HG03175 (cell line): ENCODE measurements at regions not wholly inside any gene's neighbourhood (a gene's known extent, or its start where the extent isn't known, plus 50 kb on each side); places are given as distances from the start of the nearest gene placed in this dataset.
A peak's percentile ranks its signal among the peaks of the same experiment; 100 is the strongest.
"Not testable (repeated sequence)": the region's sequence is repeated elsewhere in the genome, so short reads cannot be mapped to it uniquely, and the experiment has no call there.

Experiments
- ATAC-seq: cut with Tn5 transposase; IDR thresholded peaks from one replicate; pipeline ENCODE4 v1.9.1; 2021; ENCODE audit warnings: mild to moderate bottlenecking, moderate library complexity; ENCODE audit not compliant: unreplicated experiment

DNA sequence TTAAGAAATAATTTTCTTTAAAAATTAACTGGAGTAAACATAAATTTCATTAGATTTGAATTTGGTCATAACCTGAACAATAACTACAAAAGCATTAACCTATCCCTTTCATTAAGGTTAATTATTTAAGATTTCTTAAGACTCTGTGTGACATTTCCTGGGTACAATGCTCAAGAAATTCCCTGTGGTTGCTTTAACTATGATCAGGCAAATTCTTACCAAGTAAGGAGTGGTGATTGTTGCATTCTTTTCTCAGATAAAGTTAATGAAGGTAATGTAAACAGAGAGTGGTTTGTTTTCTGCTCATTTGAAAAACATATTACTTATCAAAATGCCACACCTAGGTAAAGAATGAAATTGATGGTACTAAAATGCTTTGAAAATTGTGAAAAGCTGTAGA, 114.8 kb upstream of the MIR17HG start:
- ATAC-seq = no peak

DNA sequence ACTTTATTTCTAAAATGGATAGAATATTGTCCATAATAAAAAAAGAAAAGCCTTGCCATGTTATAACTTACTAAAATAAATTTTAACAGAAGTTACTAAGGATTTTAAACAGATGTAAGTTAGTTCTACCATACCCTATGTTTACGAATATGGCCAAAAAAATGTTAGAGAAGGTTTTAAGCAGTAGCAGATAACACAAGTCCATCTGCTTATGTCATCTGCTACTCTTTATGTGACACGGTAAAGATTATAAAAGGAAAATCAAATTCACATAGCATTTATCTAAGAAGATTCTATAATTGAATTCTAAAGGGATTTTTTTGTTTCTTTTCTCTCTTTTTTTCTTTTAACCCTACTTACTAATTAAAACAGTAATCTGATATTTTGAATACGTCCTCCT, 114.2 kb upstream of the MIR17HG start:
- no peak for ATAC-seq

DNA sequence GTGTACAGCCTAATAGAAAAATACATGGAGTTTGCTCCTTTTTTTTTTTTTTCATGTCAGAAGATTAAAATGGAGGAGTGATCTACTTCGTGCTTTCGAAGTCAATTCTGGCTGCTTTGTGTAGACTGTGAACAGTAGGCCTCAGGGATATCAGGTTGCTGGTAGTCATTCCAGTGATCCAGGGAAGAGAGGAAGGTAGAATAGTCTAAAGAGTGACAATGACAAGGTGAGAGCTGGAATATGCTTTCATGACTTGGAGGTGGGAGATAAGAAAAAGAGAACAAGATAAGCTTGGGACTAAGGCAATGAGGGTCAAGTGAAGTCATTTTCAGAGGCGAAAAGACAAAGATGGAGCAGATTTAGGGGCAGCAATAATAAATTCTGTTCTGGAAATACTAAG, 111.3 kb upstream of the MIR17HG start:
- no peak for ATAC-seq

DNA sequence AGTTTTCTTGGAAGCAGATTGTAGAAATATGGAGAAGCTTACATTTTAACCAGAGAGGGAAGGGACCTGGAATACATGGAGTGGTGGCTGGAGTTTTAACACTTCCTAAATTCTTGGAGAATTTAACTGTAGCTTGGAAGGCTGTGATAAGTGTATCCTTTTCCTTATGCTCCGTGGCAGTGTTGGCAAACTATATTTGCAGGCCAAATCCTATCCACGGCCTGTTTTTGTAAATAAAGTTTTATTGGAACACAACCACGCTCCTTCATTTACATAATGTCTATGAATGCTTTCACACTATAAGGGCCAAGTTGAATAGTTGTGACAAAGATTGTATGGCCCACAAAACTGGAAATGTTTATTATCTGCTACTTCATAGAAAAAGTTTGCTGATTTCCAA, 110.6 kb upstream of the MIR17HG start:
- ATAC-seq = no peak

DNA sequence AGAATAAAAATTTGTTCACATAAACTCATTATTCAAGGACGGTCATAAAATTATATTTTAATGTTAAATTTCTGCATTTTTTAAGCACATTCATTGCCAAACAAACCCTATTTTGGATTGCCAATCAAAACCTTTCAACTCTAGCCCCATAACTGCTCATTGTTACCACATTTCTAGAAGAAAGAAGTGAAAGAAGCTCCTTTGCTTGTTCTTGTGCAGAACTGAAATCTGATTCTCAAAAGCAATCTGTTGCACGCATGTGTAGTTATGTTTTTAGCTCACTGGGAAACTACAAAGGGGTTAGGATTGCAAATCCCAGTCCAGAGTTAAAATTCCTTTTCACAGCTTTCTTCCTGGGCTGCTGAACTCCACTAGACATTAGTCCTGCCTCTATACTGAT, 109.5 kb upstream of the MIR17HG start:
- no peak for ATAC-seq

DNA sequence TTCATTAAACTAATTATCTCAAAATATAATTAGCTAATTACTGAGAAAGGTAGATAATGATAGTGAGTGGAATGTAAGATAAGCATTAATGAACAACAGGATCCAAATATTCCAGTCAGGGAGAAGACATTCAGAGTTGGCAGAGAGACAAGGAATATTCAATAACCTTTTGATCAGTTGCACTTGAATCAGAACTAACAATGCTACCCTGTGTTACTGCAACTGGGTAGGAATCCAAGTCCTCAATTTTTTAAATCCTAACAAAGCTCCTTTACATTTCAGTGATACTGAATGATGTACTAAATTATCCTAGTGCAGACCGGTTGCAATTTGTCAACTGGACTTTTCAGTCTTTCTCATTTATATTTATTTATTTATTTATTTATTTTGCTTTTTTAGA, 107.1 kb upstream of the MIR17HG start:
- ATAC-seq = no peak

DNA sequence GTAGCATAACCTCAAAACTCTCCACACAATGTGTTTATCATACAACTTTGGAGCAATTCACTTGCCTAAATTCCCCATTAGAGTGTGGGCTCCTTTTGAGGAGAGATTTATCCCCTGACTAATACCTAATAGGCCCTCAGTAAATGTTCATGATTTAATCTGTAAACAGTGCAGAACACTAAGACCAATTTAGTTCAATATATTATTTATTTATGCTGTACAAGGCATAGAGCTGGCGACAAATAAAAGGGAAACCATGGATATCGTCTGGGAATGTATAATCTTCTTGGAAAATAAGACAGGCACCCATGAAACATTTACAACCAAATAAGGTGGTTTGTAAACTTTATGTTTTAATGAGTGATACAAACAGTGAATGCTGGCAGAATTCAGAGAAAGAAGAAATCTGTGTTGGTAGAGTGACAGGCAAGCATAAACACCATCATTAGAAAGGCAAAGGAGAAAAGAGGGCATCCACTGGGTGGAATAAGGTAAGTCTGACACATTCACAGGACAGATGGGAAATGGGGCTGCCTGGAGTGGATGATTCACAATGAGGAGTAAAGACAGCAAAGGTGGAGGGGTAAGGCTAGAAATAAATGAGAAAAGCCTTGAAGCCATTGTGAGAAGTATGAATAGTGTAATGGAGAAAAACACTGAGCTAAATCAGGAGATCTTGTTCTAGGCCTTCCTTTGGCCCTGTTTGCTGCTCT, 106.1 kb upstream of the MIR17HG start:
- ATAC-seq = no peak

DNA sequence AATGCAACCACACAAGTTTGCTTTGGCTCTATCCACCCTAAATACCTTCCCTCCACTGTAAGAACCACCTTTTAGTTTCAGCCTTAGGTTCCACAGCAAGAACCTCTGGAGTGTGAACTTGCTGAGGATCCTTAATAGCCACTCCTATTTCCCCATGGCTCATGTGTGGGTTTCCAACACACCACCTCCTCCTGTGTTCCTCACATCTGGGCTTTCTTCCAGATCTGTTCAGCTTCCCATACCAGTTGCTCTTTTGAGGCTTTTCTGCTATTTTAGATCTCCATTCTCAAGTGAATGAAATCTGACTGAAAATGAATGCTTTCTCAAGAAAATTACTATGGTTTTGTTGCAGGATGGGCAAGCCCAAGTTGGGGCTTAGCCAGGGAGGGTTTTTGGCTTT, 104.8 kb upstream of the MIR17HG start:
- no peak for ATAC-seq

DNA sequence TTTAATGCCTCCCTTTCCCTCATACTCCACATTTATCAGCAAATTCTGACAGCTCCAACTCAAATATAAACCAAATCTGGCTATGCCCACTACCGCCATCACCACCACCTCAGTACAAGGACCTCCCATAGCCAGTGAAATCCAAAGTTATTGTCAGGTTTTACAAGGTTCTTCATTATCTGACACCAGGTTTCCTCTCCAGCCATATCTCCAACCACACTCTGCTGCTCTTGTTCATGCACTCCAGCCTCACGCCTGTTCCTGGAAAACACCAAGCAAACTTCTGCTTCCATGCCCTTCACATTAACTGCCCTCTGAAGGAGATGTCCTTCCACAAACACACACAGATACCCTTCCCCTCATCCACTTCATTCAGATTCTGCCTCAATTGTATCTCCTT, 102.2 kb upstream of the MIR17HG start:
- ATAC-seq = no peak

DNA sequence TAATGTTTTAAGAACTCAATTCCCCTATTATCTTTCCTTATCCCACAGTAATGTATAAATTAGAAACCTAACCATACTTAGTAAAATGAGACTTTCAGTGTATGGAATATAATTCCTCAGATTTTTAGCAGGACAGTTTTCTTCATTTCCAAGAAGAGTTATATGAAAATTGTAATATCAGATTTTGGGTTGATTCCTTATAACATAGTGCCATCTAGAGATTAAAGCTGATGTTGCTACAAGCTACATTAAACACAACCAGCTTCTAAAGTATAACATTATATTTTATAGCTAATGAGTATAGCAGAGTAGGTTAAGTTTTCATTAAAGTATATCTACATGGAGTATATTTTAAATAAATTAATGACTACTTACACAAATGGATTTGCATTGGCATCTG, 99.7 kb upstream of the MIR17HG start:
- ATAC-seq = no peak

DNA sequence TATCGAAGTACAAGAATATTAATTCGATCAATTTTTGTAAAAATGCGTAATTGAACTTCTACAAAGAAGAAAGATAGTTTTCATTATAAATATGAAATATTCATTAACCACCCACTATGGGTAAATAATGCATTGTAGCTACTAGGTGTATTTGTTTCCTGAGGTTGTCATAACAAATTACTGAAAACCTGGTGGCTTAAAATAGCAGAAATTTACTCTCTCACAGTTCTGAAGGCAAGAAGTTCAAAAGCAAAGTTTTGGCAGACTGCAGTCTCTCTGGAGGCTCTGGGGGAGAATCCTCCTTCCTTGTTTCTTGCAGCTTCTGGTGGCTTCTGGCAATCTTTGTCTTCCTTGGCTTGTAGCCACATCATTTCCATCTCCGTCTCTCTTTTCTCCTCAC, 99.2 kb upstream of the MIR17HG start:
- ATAC-seq = no peak

DNA sequence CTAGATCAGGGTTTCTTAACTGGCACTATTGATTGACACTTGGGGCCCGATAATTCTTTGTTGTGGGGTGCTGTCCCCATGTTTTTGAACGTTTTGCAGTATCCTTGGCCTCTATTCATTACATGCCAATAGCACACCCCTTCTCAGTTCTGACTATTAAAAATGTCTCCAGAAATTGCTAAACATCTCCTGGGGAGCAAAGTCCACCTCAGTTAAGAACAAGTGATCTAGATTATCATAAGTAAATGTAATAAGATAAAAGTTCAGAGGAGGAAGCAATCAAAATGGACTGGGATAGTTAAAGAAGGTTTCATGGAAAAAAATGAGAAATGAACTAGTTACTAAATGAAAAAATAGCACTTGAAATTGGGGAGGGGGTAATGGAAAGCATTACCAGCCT, 98.1 kb upstream of the MIR17HG start:
- ATAC-seq = no peak

DNA sequence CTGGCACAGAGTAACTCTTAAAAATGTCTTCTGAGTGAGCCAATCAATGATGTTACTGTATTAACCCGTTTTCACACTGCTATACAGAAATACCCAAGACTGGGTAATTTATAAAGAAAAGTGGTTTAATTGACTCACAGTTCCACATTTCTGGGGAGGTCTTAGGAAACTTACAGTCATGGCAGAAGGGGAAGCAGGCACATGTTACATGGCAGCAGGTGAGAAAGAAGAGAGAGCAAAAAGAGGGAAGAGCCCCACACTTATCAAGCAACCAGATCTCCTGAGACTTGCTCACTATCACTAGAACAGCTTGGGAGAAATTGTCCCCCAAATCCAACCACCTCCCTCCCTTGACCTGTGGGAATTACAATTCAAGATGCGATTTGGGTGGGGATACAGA, 97.6 kb upstream of the MIR17HG start:
- ATAC-seq = no peak

DNA sequence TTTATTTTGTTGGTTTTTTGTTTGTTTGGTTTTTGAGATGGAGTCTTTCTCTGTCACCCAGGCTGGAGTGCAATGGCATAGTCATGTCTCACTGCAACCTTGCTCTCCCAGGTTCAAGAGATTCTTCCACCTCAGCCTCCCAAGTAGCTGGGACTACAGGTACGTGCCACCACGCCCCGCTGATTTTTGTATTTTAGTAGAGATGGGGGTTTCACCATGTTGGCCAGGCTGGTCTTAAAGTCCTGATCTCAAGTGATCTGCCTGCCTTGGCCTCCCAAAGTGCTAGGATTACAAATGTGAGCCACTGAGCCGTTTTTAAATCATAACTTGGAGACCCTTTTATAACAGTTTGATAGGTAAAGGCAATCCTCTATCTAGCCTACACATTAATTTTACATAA, 95.9 kb upstream of the MIR17HG start:
- ATAC-seq = not testable (repeated sequence)

DNA sequence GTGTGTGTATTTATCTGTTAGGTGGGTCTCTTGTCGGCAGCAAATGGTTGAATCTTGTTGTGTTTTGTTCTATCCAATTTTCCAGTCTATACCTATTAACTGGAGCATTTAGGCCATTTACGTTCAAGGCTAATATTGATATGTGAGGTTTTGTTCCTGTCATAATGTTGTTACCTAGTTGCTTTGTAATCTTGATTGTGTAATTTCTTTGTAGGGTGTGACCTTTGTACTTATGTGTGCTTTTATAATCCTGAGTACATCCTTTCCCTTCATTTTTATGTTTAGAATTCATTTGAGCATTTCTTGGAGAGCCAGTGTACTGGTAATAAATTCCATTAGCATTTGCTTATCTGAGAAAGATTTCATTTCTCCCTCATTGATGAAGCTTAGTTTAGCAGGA, 83.0 kb upstream of the MIR17HG start:
- ATAC-seq = no peak

DNA sequence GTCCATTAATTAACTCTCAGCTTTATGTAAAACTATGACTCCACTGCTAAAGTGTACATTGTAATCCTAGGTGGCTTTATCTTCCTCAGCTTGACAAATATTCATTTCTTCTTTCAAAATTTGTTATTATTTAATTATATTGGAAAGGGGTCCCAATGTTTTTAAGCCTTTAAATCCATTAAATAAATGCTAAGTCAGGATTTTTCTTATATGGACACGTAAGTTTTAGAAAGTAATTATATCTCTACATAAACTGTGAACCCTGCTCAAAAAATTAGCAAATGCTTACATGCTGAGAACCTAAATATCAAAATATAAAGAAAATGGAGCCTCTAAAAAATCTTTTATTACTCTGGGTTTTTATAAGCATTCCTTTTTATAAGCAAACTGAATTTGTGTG, 78.2 kb upstream of the MIR17HG start:
- no peak for ATAC-seq

DNA sequence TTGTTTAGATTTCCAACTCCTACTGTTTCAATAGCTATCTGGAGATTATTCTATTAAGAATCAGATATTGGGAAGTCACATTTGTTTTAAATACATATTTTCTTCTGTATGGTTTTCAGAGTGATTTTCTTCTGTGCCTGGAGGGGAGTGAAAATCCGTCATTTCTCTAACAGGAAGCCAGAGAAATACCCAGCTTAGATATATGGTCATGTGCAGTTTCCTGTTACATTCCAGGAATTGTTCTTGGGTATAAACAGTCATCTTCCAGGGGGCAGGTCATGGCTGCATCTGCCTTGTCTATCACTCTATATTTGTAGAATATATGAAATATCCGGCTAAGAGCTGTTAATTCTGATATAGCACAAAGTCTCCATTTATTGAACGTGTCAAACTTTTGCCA, 77.5 kb upstream of the MIR17HG start:
- ATAC-seq = no peak

DNA sequence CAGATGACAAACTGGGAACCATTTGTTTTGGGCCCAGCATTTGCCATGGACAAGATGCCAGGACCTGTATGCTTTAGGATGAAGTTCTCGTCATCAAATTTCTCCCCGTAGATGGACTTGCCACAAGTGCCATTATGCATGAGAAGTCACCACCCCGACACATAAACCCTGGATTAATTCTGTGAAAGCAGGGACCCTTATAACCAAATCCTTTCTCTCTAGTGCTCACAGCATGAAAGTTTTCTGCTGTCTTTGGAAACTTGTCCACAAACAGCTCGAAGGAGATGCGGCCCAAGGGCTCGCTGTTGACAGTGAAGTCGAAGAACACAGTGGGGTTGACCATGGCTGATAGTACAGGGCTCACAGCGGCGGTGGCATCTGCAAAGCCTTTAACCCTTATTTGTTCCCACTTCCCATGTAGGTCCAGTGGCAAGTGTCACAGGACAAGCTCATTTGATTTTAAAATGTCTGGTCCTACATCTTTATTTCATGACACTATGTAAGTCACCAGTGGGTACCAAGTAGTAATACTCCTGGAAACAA, 75.2 kb upstream of the MIR17HG start:
- no peak for ATAC-seq

DNA sequence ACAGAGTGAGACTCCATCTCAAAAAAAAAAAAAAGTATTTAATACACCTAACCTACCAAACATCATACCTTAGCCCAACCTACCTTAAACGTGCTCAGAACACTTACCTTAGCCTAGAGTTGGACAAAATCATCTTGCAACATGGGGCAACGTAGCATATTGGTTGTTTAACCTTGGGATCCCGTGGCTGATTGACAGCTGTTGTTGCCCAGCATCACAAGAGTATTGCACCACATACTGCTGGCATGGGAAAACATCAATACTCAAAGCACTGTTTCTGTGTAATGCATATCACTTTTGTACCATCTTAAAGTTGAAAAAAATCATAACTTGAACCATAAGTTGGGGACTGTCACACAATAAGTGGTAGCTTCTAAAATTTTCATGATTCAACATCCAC, 73.8 kb upstream of the MIR17HG start:
- no peak for ATAC-seq

DNA sequence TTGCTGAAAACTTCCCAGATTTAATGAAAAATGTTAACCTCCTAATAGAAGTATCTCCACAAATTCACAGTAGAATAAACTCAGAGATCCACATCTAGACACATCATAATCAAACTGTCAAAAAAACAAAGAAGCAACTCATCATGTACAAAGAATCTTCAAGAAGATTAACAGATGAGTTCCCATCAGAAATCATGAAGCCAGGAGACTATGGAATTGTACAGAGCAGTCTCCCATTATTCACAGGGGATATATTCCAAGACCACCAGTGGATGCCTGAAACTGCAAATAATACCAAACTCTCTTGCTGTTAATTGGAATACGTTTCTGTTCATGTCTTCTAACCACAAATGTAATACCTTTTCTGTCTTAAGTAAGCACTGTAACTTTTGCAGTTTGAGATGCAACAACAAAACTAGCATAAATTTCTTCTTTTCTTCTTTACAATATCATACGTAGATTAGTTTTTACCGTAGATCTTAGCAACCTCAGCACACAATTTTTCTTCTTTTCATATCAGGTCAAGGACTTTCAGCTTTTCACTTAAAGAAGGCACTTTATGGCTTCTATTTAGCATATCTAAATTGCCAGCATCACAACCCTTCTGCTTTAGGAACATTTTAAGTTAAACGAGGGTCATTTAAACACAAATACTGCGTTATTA, 70.3 kb upstream of the MIR17HG start:
- ATAC-seq = no peak

DNA sequence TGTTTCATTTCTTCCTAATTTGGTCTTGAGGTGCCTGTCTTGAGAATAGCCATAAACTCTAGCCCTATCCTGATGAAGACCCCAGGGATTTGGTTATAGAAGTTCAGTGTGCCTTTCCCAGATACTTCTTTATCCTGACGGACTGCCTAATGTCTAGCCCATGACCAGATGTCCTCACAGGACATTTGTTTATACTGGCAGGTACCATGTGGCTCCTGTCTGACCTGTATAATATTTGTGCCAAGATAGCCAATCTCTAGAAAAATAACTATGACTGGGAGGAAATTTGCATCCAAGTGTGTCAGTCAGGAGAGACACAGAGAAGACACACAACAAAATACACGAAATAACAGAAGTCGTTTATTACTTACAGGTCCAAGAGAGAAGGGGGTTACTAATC, 69.2 kb upstream of the MIR17HG start:
- ATAC-seq = no peak

DNA sequence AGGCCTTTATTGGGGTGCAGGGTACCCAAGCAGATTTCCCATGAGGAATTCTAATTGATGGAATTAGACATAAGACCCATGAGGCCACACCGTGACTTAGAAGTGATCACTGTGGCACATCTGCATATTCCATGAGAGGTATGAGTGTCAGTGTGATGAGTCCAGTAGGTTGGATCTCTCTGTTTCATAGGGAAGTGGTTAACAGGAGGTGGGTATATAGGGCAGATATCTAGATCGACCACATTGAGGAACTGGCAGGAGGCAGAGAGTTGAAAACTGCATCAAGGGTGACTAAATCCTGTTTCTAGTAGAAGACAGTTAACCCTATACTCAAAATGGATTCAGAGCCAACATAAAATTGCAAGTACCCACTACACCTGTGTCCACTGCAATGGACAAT, 68.6 kb upstream of the MIR17HG start:
- peak; percentile 62 for ATAC-seq

DNA sequence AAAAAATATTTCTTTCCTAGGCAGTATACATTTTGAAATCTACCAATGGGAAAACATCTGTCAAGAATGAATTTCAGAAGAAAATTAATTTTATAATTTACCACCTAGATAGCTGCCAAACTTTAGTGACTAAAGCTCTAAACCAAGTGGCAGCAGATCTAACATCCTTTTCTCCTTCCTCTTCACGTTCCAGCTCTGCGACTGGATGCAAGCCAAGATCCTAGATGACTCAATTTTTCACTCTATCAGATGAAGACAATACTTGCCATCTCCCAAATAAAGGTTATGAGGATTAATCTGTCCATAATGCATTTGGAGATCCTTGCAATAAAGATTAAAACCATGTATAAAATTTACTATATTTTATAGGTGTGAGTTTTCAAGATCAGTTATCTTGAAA, 66.7 kb upstream of the MIR17HG start:
- ATAC-seq = no peak
